PC-3 (cell line): ENCODE measurements at regions not wholly inside any gene's neighbourhood (a gene's known extent, or its start where the extent isn't known, plus 50 kb on each side); places are given as distances from the start of the nearest gene placed in this dataset.

Experiments
- CTCF ChIP-seq: fragments of 300-600 bp; sonication (generic); conservative IDR thresholded peaks from 2 replicates; pipeline ENCODE4 v1.5.1; 2017; ENCODE audit warnings: antibody characterized with exemption, low read depth, mild to moderate bottlenecking, low read length
- EZH2 ChIP-seq: fragments of 300-600 bp; sonication (generic); IDR thresholded peaks from one replicate; pipeline ENCODE4 v1.6.1; 2017; ENCODE audit warnings: antibody characterized with exemption, mild to moderate bottlenecking, low read length; ENCODE audit not compliant: unreplicated experiment
- EZH2phosphoT487 ChIP-seq: fragments of 300-600 bp; sonication (generic); IDR thresholded peaks from 2 replicates; pipeline ENCODE4 v1.6.1; 2018; ENCODE audit warnings: mild to moderate bottlenecking, antibody characterized with exemption, low read length, borderline replicate concordance

GRCh38 chr6:100980949-100981348 is 99.8 kb upstream of the ASCC3 start:
- TF ChIP-seq CTCF (no peak), EZH2 (no peak), EZH2phosphoT487 (no peak)
